ENCODE measurements at regions not wholly inside any gene's neighbourhood (a gene's known extent, or its start where the extent isn't known, plus 50 kb on each side); places are given as distances from the start of the nearest gene placed in this dataset.

DNA sequence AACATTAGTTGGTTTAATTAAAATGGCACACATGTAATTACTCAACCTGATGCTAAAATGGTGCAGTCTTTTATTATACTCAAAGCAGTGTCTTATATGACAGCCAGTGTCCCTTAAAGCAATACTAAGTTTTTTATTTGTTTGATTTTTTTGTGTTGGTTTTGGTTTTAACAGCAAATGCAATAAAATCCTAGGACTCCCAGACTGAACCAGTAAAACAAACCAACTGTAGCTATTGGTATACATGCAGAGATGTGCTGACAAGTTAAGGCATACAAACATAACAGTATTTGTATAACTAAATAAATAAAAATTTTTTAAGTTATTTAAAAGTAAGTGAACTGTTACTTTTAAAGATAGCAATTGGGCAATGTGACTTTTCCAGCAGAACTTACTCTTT lies 387.7 kb downstream of the RND3 start:
- TF ChIP-seq POLR2A (IDR thresholded peaks at IDR 0.05) = no peak
- TF ChIP-seq, protein P1, sequence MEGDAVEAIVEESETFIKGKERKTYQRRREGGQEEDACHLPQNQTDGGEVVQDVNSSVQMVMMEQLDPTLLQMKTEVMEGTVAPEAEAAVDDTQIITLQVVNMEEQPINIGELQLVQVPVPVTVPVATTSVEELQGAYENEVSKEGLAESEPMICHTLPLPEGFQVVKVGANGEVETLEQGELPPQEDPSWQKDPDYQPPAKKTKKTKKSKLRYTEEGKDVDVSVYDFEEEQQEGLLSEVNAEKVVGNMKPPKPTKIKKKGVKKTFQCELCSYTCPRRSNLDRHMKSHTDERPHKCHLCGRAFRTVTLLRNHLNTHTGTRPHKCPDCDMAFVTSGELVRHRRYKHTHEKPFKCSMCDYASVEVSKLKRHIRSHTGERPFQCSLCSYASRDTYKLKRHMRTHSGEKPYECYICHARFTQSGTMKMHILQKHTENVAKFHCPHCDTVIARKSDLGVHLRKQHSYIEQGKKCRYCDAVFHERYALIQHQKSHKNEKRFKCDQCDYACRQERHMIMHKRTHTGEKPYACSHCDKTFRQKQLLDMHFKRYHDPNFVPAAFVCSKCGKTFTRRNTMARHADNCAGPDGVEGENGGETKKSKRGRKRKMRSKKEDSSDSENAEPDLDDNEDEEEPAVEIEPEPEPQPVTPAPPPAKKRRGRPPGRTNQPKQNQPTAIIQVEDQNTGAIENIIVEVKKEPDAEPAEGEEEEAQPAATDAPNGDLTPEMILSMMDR (IDR thresholded peaks at IDR 0.05) = no peak
- intact Hi-C loops (cut with DNase I; ENCODE audit: low total_unique reads) = no loop called here
- H3K4me3 ChIP-seq (ENCODE audit: low read depth, poor library complexity, severe bottlenecking) = no peak overlapping the region
- no peak for DNase-seq (ENCODE audit: low spot score in 2 of 2)

DNA sequence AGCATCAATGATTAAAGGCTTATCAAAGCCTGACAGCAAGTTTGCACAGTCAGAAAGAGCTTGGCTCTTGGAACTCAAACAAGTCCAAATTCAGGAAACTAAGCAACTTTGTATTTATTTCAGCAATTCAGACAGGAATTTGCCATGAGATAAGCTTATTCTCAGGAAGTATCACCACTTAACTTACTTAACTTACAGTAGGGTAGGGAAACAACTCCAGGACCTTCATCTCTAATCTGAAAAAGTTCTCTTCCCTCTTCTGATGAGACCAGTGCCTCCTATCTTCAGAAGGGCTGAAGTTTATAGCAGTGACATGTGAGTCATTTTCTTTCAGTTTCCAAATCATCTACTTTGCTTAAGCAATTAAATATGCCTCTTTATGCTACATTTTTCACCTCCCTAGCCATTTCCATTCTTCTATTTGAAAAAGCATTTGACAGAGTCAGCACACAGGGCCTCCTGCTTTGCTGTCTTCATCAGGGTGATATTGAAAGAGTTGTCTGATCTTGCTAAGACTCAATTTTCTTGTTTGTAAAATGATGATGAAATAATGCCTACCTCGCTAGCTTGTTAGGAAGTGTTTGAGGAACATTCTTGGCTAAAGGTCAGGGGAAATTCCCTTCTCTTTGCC lies 389.5 kb downstream of the RND3 start:
- no peak overlapping the region for H3K4me3 ChIP-seq (ENCODE audit: low read depth, poor library complexity, severe bottlenecking)
- TF ChIP-seq POLR2A (IDR thresholded peaks at IDR 0.05) = no peak
- TF ChIP-seq, protein P1 (IDR thresholded peaks at IDR 0.05) = no peak
- intact Hi-C loops (cut with DNase I; ENCODE audit: low total_unique reads) = no loop called here
- DNase-seq (ENCODE audit: low spot score in 2 of 2) = no peak
- WGBS, 2 donors = 34% methylated on average over 1 of the region's 1 CpG

DNA sequence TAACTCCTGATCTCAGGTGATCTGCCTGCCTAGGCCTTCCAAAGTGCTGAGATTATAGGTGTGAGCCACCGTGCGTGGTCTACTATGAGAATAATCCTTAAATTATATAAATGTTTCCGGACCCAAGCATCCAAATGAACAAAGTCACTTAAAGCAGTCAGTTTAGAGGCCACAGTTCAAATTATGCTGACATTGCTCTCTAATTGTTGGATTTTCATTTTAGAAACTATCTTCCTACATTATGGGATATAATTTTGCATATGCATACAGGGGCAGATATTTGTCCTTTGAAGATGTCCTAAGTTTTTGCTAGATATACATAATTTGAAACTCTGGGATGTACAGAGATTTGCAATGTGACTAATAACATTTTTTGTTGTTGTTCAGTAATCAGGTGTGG lies 390.1 kb downstream of the RND3 start:
- intact Hi-C loops (cut with DNase I; ENCODE audit: low total_unique reads) = no loop called here
- TF ChIP-seq, protein P1 (IDR thresholded peaks at IDR 0.05) = no peak
- TF ChIP-seq POLR2A (IDR thresholded peaks at IDR 0.05) = no peak
- 91 to 98% methylated on average over 3 of the region's 3 CpGs for WGBS, 2 donors
- DNase-seq (ENCODE audit: low spot score in 2 of 2) = no peak
- H3K4me3 ChIP-seq (ENCODE audit: low read depth, poor library complexity, severe bottlenecking) = no peak overlapping the region

DNA sequence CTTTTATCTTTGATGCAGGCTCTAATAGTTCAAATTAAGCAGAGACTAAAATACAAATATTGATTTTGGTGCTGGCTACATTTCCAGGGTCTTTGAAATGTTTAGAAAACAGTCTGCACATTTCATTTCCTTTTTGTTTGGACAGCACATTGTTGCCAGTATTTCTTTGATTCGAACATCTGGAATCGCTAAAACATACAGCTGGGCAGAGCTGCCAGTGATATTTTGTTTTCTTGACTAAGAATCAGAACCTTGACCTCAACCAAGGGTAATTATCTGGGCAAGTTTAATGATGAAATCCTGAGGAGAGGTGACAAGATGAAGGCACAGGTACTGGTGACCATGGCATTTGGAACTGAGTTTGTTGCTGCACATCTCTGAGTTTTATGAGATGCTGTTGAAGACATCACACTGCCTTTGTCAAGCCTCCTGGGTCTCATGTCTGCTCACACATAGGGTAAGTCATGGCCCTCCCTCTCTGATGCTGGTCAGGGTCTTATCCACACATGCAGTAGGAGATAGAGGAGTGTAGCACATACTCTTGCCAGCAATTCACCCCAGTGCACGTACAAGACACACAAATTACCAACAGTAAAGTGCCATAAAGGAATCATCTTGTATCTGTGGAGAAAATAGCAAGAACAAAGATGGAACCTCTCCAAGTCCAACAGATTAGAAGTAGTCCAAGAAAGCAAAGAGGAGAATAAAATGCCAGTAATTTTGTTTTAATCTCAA lies 391.9 kb downstream of the RND3 start:
- intact Hi-C loops (cut with DNase I; ENCODE audit: low total_unique reads) = no loop called here
- DNase-seq (ENCODE audit: low spot score in 2 of 2) = no peak
- 60 to 62% methylated on average over 3 of the region's 3 CpGs for WGBS, 2 donors
- no peak overlapping the region for H3K4me3 ChIP-seq (ENCODE audit: low read depth, poor library complexity, severe bottlenecking)
- TF ChIP-seq, protein P1 (IDR thresholded peaks at IDR 0.05) = no peak
- TF ChIP-seq POLR2A (IDR thresholded peaks at IDR 0.05) = no peak

DNA sequence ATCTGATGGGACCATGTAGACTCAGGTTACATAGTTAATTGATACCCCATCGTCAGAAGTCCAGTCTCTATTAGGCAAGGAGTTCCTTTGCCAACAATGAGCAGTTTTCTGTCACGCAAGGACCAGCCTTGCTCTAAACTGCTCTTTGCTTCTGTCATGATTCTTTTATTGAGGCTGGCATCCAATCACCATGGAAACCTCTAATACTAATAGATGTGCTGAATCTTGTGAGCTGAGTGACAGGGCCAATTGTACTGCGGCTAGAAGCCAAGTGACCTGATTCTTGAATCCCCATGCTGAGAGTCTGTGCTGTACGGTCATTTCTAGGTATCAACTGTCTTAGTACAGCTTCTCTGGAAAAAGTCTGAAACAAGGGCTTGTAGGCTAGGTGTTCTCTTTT lies 395.6 kb downstream of the RND3 start:
- WGBS, 2 donors = 79 to 85% methylated on average over 4 of the region's 4 CpGs
- intact Hi-C loops (cut with DNase I; ENCODE audit: low total_unique reads) = no loop called here
- no peak for TF ChIP-seq POLR2A (IDR thresholded peaks at IDR 0.05)
- DNase-seq (ENCODE audit: low spot score in 2 of 2) = no peak
- no peak overlapping the region for H3K4me3 ChIP-seq (ENCODE audit: low read depth, poor library complexity, severe bottlenecking)

GRCh38 chr2:150090031-150090430 lies 397.4 kb downstream of the RND3 start:
- no peak overlapping the region for H3K4me3 ChIP-seq (ENCODE audit: low read depth, poor library complexity, severe bottlenecking)
- WGBS, 2 donors = 84 to 90% methylated on average over 1 of the region's 1 CpG
- intact Hi-C loops (cut with DNase I; ENCODE audit: low total_unique reads) = no loop called here
- no peak for DNase-seq (ENCODE audit: low spot score in 2 of 2)
- no peak for TF ChIP-seq POLR2A (IDR thresholded peaks at IDR 0.05)
- TF ChIP-seq, protein P1 (IDR thresholded peaks at IDR 0.05) = no peak

Measured in lower leg skin (tissue), 4 donors.